Endothelial cell (in vitro differentiated cells): ENCODE measurements at regions not wholly inside any gene's neighbourhood (a gene's known extent, or its start where the extent isn't known, plus 50 kb on each side); places are given as distances from the start of the nearest gene placed in this dataset.

Experiments used
- DNase-seq: peaks from one replicate; pipeline ENCODE4 v3.0.0; 2021; ENCODE audit warnings: low spot score
- H3K27ac Mint-ChIP-seq: one replicate; pipeline ENCODE4 v1.8.0; 2021; ENCODE audit warnings: mixed read lengths, inconsistent platforms; ENCODE audit not compliant: unreplicated experiment
- H3K27me3 Mint-ChIP-seq: one replicate; pipeline ENCODE4 v1.8.0; 2021; ENCODE audit warnings: mild to moderate bottlenecking, moderate library complexity, mixed read lengths, inconsistent platforms; ENCODE audit not compliant: unreplicated experiment
- H3K36me3 Mint-ChIP-seq: one replicate; pipeline ENCODE4 v1.8.0; 2021; ENCODE audit warnings: mild to moderate bottlenecking, low read depth, mixed read lengths, inconsistent platforms; ENCODE audit not compliant: unreplicated experiment
- H3K4me1 Mint-ChIP-seq: one replicate; pipeline ENCODE4 v1.8.0; 2021; ENCODE audit warnings: mild to moderate bottlenecking, mixed read lengths, inconsistent platforms; ENCODE audit not compliant: unreplicated experiment
- H3K4me3 Mint-ChIP-seq: one replicate; pipeline ENCODE4 v1.8.0; 2021; ENCODE audit warnings: mild to moderate bottlenecking, mixed read lengths, inconsistent platforms; ENCODE audit not compliant: unreplicated experiment
- H3K9me3 Mint-ChIP-seq: one replicate; pipeline ENCODE4 v1.8.0; 2021; ENCODE audit warnings: mixed read lengths, inconsistent platforms; ENCODE audit not compliant: unreplicated experiment
- CTCF ChIP-seq: fragments of 200-600 bp; sonication (generic); IDR thresholded peaks from one replicate; pipeline ENCODE4 v1.5.0; 2021; ENCODE audit warnings: antibody characterized with exemption; ENCODE audit not compliant: unreplicated experiment

GRCh38 chr3:178457511-178457910 is 78.7 kb upstream of the KCNMB2 start:
- no peaks in the 10 kb centered on the region for H3K36me3 Mint-ChIP-seq
- H3K27ac Mint-ChIP-seq: no peak overlapping the region
- TF ChIP-seq CTCF: no peak
- H3K4me3 Mint-ChIP-seq: no peak overlapping the region
- DNase-seq: no peak
- H3K27me3 Mint-ChIP-seq: peaks cover 1% of the 10 kb centered on the region
- no peaks in the 10 kb centered on the region for H3K4me1 Mint-ChIP-seq
- no peaks in the 10 kb centered on the region for H3K9me3 Mint-ChIP-seq

- TF ChIP-seq CTCF: no peak
- H3K4me3 Mint-ChIP-seq: no peak overlapping the region
- H3K36me3 Mint-ChIP-seq: no peaks in the 10 kb centered on the region
- no peaks in the 10 kb centered on the region for H3K9me3 Mint-ChIP-seq
- no peak overlapping the region for H3K27ac Mint-ChIP-seq
- DNase-seq: no peak
- H3K4me1 Mint-ChIP-seq: no peaks in the 10 kb centered on the region
- peaks cover 1% of the 10 kb centered on the region for H3K27me3 Mint-ChIP-seq
Observed at GRCh38 chr3:178458313-178459037, 77.8 kb upstream of the KCNMB2 start.

- Mint-ChIP-seq H3K9me3 (no peaks in the 10 kb centered on the region), H3K27me3 (peaks cover 1% of the 10 kb centered on the region), H3K4me1 (no peaks in the 10 kb centered on the region), H3K27ac (no peak overlapping the region), H3K36me3 (no peaks in the 10 kb centered on the region), H3K4me3 (no peak overlapping the region)
- DNase-seq: no peak
- no peak for TF ChIP-seq CTCF
Observed at GRCh38 chr3:178459038-178459410, 77.2 kb upstream of the KCNMB2 start.

- no peak for TF ChIP-seq CTCF
- peaks cover 3% of the 10 kb centered on the region for H3K27me3 Mint-ChIP-seq
- no peaks in the 10 kb centered on the region for H3K36me3 Mint-ChIP-seq
- H3K4me1 Mint-ChIP-seq: no peaks in the 10 kb centered on the region
- H3K4me3 Mint-ChIP-seq: no peak overlapping the region
- H3K9me3 Mint-ChIP-seq: no peaks in the 10 kb centered on the region
- DNase-seq: no peak
- H3K27ac Mint-ChIP-seq: no peak overlapping the region
Observed at GRCh38 chr3:178465260-178466180, 70.7 kb upstream of the KCNMB2 start.

GRCh38 chr3:178472941-178473340 is 63.3 kb upstream of the KCNMB2 start:
- Mint-ChIP-seq H3K4me1 (peaks cover 5% of the 10 kb centered on the region), H3K27me3 (no peaks in the 10 kb centered on the region), H3K36me3 (no peaks in the 10 kb centered on the region), H3K9me3 (no peaks in the 10 kb centered on the region), H3K27ac (no peak overlapping the region), H3K4me3 (no peak overlapping the region)
- no peak for TF ChIP-seq CTCF
- DNase-seq: no peak
